NCI-H345 (cell line): ENCODE measurements at regions not wholly inside any gene's neighbourhood (a gene's known extent, or its start where the extent isn't known, plus 50 kb on each side); places are given as distances from the start of the nearest gene placed in this dataset.
A peak's percentile ranks its signal among the peaks of the same experiment; 100 is the strongest.

Experiments
- DNase-seq: peaks from one replicate; lab custom pipeline; 2025; lab: John Stamatoyannopoulos, UW

GRCh38 chr20:12276011-12276673 lies 358.4 kb downstream of the BTBD3 start:
- no peak for DNase-seq

DNA sequence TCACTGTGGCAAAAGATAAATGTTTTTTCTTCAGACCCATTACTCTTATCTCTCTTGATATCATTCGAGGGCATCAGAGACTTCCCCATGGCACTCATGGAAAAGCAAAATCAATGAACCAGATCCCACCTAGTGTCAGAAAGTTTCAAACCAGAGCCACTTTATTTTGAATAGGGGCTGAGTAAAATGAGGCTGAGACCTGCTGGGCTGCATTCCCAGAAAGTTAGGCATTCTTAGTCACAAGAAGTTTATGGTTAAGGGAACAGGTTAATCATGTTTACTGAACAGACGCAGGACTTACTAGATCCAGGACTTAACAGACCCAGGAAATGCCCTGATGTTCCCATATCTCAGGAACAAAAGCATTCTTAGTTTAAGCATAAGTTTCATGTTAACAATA lies 369.9 kb downstream of the BTBD3 start:
- no peak for DNase-seq

DNA sequence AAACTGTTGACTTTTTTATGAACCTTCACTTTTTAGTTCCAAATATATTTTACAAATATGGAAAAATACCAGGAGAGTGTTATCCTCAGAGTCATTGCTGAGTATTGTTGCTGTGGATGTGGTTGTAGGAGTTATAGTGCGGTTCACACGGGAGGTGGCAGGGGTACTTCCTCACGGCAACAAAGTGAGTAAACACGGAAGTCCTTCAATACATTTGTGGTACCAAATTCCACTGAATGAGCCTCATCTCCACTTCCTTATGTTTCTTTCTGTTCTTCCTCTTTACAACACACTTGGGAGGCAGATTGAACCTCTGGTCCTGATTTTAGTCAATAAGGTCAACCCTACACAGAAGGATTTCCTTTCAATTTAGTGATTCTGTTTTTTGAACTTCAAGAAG lies 371.8 kb downstream of the BTBD3 start:
- no peak for DNase-seq

GRCh38 chr20:12291386-12291785 lies 373.7 kb downstream of the BTBD3 start:
- no peak for DNase-seq

GRCh38 chr20:12293900-12294299 lies 376.2 kb downstream of the BTBD3 start:
- no peak for DNase-seq

DNA sequence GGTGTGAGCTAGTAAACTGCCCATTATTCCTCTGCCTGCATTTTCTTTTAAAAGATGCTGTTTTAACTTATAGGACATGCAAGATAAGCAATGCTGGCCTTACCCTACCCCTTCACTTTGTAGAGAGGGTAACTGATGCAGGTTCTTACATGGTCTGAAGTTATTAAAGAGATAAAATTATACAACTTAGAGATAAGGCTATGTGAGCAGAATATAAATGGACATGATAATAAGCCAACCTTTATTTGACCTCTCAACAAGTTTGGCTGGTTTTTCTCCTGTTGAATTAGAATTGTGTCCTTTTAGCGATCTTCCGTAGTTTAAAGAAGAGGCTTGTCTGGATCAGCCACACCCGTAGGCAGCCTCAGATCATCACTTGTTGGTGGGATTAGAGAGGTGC lies 377.0 kb downstream of the BTBD3 start:
- DNase-seq: no peak

GRCh38 chr20:12305188-12305950 lies 387.7 kb downstream of the BTBD3 start:
- DNase-seq: peak; percentile 33

GRCh38 chr20:12306107-12306506 lies 388.4 kb downstream of the BTBD3 start:
- no peak for DNase-seq

DNA sequence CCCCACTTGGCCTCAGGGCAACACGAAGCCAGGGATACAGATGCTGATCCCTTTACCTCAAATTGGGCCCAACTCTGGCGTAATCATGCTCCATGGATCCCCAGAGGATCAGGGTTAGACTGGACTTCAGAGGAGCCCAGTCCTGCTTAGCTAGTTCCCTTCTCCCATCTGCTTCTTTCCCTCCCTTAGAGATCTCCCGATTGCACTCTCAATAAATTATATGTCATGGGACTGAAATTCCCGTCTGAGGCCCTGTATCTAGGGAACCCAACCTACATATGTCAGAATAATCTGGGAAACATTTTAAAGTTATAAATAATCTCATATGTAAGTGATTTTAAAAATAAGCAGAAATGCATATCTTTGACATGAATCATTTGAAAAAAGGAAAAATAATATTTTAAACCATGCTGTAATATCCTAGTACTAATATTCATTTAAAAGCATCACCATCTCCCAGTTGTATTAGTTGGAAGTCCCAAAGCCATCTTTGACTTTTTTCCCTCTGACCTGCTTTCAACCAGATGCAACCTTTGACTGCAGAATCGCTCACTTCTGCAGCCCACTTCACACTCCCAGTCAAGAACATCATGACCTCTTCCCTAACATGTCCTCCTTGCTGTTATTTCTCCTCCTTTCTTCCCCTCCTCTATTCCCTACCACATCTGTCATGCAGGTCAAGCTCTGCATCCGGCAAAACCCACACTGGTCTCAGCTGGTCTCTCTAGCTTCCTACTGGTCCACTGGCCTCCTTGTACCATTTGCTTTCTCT lies 393.6 kb downstream of the BTBD3 start:
- DNase-seq: no peak

- DNase-seq: no peak
These were observed 398.0 kb downstream of the BTBD3 start for GRCh38 chr20:12315652-12316051.

DNA sequence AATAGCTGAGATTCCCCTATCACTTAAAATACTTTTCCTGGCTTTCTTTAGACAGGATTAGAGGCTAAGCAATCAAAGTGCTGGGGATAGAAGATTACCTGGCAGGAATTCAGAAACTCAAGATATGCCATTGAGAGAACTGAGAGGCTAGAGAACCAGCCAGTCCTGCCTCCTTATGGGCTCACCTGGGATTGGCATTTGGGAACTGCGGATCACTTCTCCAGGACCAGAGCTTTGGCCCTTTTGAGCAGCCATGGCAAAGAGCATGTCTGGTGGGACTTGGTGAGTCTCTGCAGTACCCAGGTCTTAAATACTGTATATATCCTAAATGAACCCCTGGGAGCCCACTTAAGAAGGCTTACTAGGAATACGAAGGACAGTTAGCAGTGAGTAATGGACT lies 399.1 kb downstream of the BTBD3 start:
- DNase-seq: no peak

DNA sequence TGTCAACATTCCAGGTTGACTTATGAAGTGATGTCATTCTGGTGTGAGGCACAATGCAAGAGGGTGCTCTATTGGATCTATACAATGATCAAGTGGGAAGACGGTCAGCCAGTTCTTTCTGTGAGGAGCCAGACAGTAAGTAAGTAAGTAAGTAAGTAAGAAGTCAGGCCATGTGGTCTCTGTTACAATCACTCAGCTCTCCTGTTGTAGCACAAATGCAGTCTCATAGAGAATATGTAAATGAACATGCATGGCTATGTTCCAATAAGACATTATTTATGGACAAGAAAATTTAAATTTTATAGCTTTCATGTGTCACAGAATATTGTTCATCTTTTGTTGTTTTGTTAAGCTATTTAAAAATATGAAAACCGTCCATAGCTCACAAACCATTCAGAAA lies 399.7 kb downstream of the BTBD3 start:
- no peak for DNase-seq

DNA sequence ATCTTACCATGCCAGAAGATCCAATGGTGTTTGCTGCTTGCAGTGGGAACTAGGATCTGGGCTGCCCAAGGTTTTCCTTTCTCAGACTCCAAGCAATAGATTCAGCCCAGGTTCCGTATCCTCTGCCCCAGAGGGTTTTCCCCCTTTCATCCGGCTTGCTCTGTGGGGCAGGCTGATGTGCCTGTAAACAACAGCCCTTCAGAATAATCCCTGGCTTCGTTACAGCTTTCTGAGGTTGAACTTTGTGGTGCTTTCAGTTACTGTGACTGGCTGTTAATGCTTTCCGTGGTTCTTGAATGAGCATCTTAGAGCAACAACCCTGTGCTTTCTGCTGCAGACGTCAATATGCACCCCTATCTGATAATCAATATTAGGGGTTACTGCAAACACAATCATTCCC lies 400.4 kb downstream of the BTBD3 start:
- DNase-seq: no peak

- no peak for DNase-seq
These were observed 404.0 kb downstream of the BTBD3 start for GRCh38 chr20:12321736-12322135.

DNA sequence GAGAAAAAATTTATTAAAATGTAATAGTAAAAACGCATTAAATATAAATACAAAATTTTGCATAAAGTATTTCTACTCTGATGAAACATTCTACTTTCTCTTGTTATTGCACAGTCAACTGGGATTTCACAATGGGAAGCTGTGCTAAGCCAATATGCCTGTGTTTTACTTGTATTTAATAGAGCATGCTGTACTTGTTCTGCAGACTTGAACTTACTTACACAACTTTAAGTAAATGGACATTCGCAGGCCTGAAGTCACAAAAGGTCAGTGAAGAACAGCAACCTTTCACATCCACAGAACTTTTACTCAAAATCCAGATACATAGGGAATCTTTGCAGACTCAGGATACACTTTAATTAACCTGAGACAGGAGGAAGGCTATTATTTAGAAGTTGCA lies 409.5 kb downstream of the BTBD3 start:
- DNase-seq: no peak

DNA sequence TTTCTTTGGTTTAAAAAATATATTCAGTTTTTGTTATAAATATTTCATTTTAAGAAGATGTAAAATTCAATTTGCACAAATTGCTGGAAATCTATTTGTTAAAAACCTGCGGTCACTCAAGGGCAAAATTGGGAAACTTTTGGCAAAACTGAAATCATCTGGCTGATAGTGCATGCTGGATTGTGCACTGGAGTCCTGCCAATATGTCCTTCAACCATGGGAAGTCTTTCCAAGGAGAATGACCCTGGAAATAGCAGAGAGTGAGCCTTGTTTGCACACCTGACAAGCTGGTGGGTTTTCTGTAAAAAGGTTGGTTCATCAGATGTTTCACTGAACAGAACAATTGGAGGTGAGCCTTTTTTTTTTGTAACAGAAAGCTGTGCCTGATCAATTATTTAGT lies 413.5 kb downstream of the BTBD3 start:
- DNase-seq: peak; percentile 60

- DNase-seq: no peak
These were observed 419.9 kb downstream of the BTBD3 start for GRCh38 chr20:12337601-12338000.

DNA sequence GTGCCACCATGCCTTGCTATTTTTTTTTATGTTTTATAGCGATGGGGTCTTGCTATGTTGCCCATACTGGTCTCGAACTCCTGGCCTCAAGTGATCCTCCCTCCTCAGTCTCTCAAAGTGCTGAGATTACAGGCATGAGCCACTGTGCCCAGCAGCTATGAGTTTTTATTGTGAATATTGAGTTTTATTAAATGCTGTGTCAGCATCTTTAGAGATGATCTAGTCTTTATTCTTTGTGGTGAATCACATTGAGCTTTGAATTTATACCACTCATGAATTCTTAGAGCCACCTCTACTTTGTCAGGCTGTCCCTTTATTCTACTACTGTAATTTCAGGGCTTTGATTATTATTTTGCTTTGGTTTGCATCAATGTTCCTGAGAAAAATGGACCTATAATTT lies 428.3 kb downstream of the BTBD3 start:
- no peak for DNase-seq

GRCh38 chr20:12353842-12354241 lies 436.1 kb downstream of the BTBD3 start:
- DNase-seq: no peak

DNA sequence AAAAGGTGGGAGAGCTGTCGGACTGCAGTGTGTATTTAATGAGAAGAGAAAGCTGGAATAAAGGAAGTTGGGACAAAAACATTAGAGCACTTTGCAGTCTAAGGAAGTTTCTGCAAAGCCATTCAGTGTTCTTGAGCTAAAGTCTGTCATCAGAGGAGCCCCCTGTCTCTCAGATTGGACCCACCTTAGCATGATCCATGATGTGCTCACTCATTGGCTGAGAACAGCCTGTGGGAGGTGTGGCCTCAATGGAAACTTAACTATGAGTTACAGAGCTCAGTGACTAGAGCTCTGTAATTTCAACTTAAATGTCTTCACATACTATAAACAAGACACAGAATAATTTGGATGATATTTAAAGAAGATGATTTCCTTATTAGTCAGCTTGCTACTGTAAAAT lies 437.0 kb downstream of the BTBD3 start:
- no peak for DNase-seq

DNA sequence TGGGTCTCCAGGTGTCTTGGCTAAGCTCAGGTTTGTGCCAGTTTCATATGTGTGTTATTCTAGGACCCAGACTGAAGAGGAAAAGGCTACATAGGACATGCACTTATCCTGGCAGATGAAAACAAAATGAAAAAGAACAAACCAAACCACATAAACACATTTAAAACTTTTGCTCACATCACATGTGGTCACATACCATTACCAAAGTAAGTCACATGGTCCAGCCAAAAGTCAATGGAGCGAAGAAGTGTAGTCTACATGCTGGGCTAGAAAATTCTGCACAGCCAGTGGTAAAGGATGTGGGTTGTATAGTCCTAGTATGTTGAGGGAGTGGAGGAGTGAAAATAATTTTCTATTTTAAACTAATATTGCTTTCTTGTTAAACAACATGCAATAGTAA lies 437.5 kb downstream of the BTBD3 start:
- DNase-seq: no peak

- DNase-seq: no peak
These were observed 440.4 kb downstream of the BTBD3 start for GRCh38 chr20:12358006-12358654.

GRCh38 chr20:12358655-12359009 lies 440.9 kb downstream of the BTBD3 start:
- no peak for DNase-seq
